ENCODE measurements at regions not wholly inside any gene's neighbourhood (a gene's known extent, or its start where the extent isn't known, plus 50 kb on each side); places are given as distances from the start of the nearest gene placed in this dataset.

DNA sequence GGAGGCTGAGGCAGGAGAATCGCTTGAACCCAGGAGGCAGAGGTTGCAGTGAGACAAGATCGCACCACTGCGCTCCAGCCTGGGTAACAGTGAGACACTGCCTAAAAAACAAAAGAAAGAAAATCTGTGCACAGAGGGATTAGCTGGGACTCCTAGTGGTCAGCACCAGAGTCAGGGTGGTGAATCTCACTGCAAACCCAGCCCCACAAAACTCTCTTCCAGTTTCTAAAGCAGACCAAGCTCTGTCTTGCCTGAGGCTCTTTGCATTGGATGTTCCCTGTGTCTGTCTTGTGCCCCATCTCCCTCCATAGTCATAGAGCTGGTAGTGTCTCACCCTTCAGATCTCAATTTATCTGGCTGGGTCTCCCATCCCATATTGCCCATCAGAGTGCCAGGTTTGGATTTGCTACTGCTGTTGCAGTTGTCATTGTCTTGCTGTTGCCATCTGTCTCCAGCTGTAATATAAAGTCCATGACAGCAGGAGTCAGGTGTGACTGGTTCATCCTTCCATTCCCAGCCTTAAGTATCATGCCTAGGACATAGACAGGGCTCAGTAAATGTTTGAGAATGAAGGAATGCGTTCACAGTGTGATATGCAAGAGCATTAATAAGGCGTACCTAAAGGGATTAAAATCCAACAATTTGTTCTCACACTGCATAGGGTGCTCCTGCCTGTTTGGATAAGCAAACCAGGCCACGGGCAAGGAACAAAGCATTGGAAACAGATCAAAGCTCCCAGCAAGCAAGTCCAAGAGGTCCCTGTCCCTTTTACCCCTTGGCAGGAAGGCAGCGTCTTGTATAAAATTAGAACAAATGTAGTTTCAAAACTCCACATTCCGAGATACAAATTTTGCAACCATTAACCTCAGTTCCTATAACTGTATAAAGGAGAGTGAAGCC lies 614.6 kb upstream of the CDH5 start:
- TF ChIP-seq, protein P1, sequence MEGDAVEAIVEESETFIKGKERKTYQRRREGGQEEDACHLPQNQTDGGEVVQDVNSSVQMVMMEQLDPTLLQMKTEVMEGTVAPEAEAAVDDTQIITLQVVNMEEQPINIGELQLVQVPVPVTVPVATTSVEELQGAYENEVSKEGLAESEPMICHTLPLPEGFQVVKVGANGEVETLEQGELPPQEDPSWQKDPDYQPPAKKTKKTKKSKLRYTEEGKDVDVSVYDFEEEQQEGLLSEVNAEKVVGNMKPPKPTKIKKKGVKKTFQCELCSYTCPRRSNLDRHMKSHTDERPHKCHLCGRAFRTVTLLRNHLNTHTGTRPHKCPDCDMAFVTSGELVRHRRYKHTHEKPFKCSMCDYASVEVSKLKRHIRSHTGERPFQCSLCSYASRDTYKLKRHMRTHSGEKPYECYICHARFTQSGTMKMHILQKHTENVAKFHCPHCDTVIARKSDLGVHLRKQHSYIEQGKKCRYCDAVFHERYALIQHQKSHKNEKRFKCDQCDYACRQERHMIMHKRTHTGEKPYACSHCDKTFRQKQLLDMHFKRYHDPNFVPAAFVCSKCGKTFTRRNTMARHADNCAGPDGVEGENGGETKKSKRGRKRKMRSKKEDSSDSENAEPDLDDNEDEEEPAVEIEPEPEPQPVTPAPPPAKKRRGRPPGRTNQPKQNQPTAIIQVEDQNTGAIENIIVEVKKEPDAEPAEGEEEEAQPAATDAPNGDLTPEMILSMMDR (IDR thresholded peaks at IDR 0.05), result no peak
- no peak for TF ChIP-seq EZH2 (IDR thresholded peaks at IDR 0.05; ENCODE audit: borderline replicate concordance, insufficient read depth, low read depth, low read length, poor library complexity, severe bottlenecking)
